ENCODE measurements at regions not wholly inside any gene's neighbourhood (a gene's known extent, or its start where the extent isn't known, plus 50 kb on each side); places are given as distances from the start of the nearest gene placed in this dataset.
"Not testable (repeated sequence)": the region's sequence is repeated elsewhere in the genome, so short reads cannot be mapped to it uniquely, and the experiment has no call there.

- no peak for DNase-seq (ENCODE audit: low read depth)
These were observed 500.2 kb downstream of the CDH9 start for GRCh38 chr5:26538226-26538625.

DNA sequence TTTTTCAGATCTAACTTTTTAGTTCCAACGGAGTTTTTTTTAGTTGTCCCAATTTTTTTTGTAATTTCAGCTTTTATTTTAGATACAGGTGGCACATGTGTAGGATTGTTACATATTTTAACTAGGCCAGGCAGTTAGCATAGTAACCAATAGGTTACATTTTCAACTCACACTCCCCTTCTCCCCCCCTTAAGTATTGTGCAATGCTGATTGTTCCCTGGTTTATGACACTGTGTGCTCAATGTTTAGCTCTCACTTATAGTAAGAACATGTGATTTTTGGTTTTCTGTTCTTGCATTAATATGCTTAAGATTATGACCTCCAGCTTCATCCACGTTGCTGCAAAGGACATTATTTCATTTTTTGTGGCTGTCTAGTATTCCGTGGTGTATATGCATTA, 503.2 kb downstream of the CDH9 start:
- no peak for DNase-seq (ENCODE audit: low read depth)

GRCh38 chr5:26530305-26530704, 508.1 kb downstream of the CDH9 start:
- no peak for DNase-seq (ENCODE audit: low read depth)

- DNase-seq (ENCODE audit: low read depth): no peak
These were observed 519.1 kb downstream of the CDH9 start for GRCh38 chr5:26519245-26519644.

DNA sequence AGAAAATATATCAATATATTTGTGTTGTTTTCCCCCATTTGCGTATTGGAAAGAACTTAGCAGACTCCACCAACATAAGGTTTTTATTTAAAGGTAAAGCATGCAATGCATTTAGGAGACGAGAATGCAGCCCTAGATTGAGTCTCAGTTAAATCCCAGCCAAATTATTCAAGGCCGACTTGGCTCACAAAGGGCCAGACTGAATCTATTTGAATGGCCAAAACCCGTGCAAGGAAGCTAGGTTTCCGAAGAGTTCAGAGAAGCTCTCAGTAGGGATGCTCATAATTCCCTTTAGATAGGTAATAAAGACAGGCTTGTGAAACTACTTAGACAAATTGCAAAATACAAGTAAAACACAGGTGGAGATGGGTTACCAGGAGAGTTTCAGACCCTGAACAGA, 520.3 kb downstream of the CDH9 start:
- DNase-seq (ENCODE audit: low read depth): no peak

GRCh38 chr5:26498972-26499371, 539.4 kb downstream of the CDH9 start:
- DNase-seq (ENCODE audit: low read depth): no peak

DNA sequence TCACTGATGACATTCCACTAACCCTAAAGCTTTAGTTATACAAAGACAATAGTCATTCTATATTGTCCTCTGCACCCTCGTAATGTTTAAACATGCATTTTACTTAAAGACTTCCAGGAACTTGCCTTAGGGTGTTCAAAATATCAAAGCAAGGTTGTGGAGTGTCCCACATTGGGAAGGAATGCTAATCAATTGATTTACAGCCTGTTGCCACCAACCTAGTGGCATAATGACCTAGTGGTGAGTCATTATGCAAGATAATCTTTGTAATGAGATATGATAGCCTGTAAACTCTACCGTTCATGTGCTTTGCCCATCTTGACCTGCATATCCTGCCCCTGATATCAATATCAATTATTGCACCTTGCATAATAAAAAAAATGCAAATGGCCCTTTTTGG, 542.9 kb downstream of the CDH9 start:
- no peak for DNase-seq (ENCODE audit: low read depth)

DNA sequence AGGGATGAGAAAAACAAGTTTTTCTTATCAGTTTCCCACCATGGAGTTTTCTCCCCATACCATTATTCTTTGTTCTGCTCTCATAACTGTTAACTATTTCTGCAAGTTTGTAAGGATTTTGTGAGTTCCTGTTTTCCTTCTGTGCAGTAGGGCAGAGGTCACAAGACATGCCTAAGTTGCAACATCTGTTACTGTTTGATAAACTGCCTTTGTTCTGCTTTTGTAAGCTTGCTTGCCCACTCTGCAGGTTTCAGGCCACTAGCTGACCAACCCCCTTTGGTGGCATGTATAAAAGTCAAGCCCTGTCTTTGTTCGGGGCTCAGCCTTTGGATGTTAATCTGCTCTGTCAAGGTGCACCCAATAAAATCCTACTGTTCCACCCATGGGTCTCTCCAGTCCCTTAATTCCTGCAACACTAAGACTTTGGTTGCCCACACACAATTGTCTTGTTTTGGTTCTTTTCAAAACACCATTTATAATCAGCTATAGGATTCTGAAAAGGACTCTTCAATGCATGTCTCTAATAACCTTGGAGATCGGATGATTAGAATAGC, 545.4 kb downstream of the CDH9 start:
- DNase-seq (ENCODE audit: low read depth): no peak

DNA sequence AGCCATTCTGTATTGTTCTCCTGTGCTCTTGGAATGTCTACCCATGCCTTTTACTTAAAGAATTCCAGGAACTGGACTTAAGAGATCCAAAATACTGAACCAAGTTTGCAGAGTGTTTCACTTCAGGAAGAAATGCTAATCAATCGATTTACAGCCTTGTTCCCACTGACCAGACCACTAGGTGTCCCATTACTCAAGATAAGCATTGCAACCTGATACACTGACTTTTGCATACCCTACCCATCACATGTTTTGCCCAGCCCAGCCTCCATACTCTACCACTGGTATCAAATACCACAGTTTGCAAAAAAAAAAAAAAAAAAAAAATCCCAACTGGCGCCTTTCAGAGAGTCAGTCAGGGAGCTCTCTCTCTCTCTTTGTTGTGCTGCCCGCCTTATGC, 550.8 kb downstream of the CDH9 start:
- no peak for DNase-seq (ENCODE audit: low read depth)

- DNase-seq (ENCODE audit: low read depth): no peak
These were observed 551.8 kb downstream of the CDH9 start for GRCh38 chr5:26486631-26487030.

DNA sequence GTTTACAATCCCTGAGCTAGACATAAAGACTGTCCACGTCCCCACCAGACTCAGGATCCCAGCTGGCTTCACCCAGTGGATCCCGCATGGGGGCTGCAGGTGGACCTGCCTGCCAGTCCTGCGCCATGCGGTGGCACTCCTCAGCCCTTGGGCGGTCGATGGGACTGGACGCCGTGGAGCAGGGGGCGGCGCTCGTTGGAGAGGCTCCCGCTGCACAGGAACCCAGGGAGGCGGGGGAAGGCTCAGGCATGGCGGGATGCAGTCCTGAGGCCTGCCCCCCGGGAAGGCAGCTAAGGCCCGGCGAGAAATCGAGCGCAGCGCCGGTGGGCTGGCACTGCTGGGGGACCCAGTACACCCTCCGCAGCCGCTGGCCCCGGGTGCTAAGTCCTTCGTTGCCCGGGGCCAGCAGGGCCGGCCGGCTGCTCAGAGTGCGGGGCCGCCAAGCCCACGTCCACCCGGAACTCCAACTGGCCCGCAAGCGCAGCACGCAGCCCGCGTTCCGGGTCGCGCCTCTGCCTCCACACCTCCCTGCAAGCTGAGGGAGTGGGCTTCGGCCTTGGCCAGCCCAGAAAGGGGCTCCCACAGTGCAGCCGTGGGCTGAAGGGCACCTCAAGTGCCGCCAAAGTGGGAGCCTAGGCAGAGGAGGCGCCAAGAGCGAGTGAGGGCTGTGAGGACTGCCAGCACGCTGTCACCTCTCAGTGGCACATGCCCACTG, 553.1 kb downstream of the CDH9 start:
- DNase-seq (ENCODE audit: low read depth): not testable (repeated sequence)

DNA sequence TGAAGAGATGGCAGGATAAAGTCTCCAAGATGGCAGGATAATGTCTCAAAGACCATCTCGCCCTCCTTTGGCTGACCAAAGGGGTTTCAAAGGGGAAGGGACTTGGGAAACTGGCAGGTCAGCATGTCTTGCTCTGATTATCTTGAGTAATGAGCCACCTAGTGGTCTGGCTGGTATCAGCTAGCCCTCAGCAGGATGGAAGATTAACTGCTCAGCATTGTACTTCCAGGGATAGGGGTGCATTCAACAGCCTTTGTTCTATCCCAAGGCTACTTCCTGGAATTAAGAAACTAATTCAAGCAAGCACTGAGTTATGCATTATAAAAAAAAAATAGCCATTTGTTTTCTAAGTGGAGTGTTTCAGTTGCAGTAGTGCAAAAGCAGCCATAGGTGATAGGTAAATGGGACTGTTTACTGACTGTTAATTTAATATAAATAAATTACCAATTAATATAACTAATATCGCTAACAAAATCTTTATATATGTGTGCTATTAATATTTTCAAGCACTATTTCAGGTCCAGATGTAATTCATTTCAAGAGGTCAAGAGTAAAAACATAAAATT, 555.5 kb downstream of the CDH9 start:
- DNase-seq (ENCODE audit: low read depth): peak; percentile 65

DNA sequence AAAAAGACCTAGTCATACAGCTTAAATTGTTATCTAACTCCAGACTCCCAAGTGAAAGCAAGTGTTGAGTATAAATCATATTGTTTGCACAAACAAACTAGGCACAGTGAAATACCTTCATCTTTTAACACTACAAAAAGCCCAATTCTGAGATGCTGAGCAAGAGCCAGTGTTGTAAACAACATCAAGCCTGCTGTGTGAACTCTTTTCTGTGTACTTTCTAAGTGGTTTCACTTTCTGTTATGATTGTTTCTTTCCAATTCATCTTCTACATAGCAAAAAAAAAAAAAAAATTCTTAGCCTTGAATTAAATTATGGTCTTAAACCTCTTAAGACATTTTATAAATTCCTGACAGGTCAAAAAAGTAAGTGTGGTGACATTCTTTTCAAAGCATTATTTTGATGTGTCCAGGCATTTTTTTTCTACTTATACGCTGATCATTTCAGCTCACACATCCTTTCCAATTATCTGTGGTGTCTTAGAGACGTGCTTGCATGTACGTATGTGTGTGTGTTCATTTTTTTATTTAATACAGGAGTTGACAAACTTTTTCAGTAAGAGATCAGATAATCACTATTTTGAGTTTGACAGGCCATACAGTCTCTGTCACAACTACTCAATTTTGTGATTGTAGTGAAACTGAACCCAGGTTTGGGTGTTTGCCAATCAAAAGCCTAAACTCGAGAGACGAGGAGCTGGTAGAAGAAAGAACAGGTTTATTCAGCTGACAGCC, 556.1 kb downstream of the CDH9 start:
- peak; percentile 19 for DNase-seq (ENCODE audit: low read depth)

DNA sequence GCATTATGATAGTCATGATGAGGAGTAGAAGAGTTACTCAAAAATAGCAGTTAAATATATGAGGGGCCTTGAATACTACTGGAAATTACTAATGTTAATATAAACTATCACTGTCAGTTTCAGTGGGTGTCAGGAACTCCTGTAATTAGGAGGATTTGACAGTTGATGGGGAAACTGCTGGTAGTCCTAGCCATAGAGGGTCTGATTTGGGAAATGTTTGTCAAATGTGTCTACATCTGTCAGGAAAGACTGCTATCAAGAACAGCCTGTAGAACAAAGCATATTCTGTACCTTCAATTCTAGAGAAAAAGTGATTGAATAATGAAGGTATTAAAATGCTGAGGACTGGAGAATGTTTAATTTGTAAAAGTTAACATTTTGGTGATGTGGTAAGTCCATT, 567.9 kb downstream of the CDH9 start:
- no peak for DNase-seq (ENCODE audit: low read depth)

DNA sequence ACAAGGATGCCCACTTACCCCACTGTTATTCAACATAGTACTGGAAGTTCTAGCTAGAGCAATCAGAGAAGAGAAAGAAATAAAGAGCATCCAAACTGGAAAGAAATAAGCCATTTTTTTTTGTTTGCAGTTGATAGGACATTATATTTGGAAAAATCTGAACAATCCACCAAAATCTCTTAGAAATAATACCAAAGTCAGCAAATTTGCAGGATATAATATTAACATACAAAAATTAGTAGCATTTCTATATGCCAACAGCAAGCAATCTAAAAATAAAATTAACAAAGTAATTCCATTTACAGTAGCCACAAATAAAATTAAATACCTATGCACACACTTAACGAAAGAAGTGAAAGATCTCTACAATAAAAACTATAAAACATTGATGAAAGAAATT, 599.3 kb downstream of the CDH9 start:
- no peak for DNase-seq (ENCODE audit: low read depth)

DNA sequence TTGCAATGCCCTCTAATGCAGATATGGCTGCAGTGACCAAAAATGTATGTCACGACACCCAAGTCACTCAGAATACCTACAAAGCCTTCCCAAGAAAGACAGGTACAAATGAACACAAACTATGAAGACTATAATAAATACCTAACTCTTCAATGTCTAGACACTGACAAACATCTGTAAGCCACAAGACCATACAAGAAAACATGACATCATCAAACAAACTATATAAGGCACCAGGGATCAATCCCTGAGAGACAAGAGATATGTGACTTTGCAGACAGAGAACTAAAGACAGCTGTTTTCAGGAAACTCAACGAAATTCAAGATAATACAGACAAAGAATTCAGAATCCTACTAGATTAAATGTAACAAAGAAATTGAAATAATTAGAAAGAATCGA, 603.7 kb downstream of the CDH9 start:
- DNase-seq (ENCODE audit: low read depth): no peak

DNA sequence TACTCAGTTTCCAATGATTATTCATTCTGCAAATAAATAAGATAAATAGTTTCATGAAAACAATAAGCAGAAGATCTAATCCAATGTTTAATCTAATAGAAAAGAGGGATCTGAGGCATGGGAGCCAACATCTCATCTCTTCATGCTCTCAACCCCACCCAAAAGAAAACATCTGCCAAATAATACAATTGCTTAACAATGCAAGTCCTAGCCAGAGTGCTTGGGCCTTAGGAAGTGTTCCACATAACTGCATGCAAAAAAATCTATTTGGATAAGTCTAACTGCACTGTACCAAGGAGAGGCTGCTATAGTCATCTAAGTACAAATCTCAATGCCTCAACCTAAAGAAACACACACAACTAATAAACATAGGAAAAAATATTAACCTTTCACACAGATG, 606.0 kb downstream of the CDH9 start:
- DNase-seq (ENCODE audit: low read depth): no peak

DNA sequence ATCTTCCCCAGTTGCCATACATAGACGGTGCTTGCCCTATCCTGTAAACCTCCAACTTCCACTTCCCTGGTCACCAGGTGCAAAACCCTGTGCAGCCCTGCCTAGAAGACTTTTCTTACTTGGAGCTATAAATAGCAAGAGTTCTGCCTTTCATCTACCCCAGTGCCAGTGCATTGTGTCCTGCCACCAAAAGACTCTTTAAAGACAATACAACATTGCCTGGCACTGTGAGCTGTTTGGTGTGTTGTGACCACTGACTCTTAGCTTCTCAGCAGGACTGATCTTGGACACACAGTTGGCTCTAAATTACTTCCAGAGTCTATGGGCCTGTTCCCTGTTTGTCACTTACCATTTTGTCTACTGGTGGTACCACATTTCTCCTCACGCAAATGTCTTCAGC, 608.1 kb downstream of the CDH9 start:
- no peak for DNase-seq (ENCODE audit: low read depth)

GRCh38 chr5:26427281-26427680, 611.1 kb downstream of the CDH9 start:
- DNase-seq (ENCODE audit: low read depth): no peak

DNA sequence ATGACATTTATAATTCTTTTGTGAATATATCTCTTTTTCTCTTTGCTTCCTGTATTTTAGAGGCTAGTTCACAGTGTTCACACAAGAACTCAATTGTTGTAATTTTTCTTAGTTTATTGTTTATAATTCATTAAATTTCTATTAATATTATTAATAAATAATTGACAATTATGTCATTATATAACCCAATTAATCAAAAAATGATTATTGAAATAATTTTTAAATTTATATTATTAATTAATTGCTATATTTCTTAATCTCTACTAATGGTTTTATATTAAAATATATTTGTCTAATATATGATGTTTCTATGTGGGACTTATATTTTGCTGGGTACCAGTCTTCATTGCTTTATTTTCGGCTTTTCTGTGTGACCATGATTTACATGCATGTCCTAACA, 618.4 kb downstream of the CDH9 start:
- no peak for DNase-seq (ENCODE audit: low read depth)

GRCh38 chr5:26416911-26417310, 621.5 kb downstream of the CDH9 start:
- no peak for DNase-seq (ENCODE audit: low read depth)

DNA sequence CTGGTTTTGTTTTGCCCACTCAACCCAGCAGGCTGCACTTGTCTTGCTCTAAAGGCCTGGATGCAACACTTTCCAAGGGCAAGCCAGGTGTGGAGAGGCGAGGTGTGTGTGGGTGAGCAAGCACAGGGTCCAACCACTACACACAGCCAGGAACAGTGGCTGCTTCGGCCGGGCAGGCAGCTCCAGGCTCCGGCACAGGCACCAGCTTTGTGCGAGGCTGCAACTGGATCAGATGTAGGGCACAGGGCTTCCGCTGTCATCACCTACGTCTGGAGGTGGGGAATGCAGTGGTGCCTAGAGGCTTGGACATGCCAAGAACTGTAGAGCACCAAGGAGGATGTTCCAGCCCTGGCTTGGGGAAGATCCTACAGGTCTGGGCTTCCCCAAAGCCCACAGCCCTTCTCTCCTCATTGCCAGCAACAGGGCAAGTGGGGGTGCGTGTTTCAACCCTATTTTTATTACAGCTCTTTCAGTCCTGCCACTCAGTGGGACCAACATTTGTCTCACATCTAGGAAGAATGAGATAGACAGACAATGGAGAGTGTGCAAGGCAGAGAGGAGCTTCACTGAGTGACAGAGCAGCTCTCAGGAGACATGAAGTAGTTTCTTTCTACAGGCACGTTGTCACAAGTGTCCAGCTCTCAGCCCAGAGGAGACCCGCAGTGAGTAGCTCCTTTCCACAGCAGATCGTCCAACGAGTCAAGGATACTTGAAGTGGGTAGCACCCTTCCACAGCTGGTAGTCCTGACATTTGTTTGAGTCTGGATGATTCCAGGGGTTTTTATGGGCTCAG, 622.2 kb downstream of the CDH9 start:
- no peak for DNase-seq (ENCODE audit: low read depth)
